ENCODE measurements at regions not wholly inside any gene's neighbourhood (a gene's known extent, or its start where the extent isn't known, plus 50 kb on each side); places are given as distances from the start of the nearest gene placed in this dataset.

DNA sequence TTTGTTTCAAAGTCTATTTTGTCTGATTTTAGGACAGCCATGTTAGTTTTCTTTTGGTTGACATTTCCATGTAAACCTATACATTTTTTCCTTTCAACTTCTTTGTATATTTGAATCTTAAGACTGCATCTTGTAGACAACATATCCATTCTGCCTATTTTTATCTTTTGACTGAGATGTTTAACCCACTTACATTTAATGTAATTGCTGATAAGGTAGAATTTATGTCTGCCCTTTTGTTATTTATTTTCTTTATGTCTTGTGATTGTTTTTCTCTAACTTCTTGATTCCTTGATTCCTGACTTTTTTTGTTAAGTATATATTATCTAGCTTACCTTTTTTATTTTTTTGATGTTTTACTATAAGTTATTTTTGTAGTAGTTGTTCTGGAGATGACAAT is 542.5 kb downstream of the SUCLG1 start:
- no peak for TF ChIP-seq CTCF (IDR thresholded peaks at IDR 0.05)
- no peak for TF ChIP-seq POLR2A (IDR thresholded peaks at IDR 0.05)

Data from heart left ventricle (tissue), 13 donors.